ENCODE measurements at regions not wholly inside any gene's neighbourhood (a gene's known extent, or its start where the extent isn't known, plus 50 kb on each side); places are given as distances from the start of the nearest gene placed in this dataset.
"Not testable (repeated sequence)": the region's sequence is repeated elsewhere in the genome, so short reads cannot be mapped to it uniquely, and the experiment has no call there.

DNA sequence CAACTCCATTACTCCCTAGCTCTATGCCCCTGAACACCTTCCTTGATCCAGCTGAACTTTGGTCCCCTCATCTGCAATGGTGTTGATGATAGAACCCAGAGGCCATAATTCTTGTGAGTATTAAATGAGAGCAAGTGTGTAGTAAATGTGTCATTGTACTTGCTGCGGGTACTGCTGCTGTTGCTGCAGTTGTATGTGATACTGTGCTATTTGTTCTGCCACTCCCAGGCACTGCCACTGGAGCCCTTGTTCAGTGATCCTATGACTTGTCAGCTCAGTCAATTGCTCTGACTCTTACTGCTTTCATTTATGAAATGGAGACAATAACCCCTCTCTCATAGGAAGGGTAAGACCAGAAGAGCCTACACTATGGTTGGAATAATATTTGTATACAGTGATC, 136.9 kb upstream of the PLGLB2 start:
- not testable (repeated sequence) for DNase-seq (ENCODE audit: low read depth)

- DNase-seq (ENCODE audit: low read depth): not testable (repeated sequence)
These were observed 136.5 kb upstream of the PLGLB2 start for GRCh38 chr2:87611416-87611815.

DNA sequence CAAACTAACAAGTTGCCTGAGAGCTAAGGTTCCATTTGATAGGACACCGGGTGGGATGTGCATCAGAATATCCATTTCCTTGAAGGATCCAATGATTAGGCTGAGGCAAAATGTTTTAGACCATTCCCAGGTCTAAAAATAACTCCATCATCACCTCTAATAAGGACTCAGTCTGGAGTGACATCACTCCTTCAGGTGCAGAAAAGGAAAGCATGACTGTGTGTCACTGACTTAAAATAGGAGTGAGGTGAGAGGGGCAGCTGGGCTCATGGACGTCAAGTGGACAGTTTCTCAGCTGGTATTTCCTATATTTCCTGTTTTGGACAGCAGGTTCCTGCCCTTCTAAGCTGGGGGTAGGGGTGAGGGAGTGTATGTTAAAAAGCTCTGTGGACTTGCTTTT, 135.9 kb upstream of the PLGLB2 start:
- DNase-seq (ENCODE audit: low read depth): not testable (repeated sequence)

- DNase-seq (ENCODE audit: low read depth): not testable (repeated sequence)
These were observed 133.0 kb upstream of the PLGLB2 start for GRCh38 chr2:87614829-87615434.

DNA sequence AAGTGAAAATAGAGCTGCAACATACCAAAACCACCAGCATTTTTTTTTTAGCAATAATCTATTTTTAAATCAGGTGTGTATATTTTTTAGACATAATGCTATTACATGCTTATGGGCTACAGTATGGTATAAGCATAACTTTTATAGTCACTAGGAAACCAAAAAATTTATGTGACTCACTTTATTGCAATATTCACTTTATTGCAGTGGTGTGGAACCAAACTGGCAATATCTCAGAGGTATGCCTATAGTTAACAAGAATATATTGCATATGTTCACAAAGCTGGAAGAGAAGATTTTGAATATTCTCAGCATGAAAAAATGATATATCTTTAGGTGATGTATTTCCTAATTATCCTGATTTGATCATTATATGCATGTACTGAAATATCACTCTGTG, 128.8 kb upstream of the PLGLB2 start:
- DNase-seq (ENCODE audit: low read depth): not testable (repeated sequence)

DNA sequence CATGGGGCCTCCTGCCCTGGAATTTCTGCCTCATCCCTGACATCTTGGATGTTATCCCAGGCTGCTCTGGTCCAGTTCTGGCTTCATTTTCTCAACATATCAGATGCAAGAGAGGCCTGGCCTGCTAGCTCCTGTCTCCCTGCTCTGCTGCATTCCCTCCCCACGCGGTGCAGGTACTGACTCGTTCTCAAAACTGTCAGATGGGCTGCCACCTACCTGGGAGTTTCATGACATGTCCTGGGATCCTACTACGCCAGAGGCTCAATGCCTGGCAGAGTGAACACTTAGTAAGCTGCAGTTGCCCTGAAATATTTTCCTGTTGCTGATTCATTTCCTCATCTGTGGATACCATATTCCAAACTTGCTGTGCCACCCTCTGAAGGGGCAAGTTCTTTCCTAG, 126.7 kb upstream of the PLGLB2 start:
- not testable (repeated sequence) for DNase-seq (ENCODE audit: low read depth)

- not testable (repeated sequence) for DNase-seq (ENCODE audit: low read depth)
These were observed 125.2 kb upstream of the PLGLB2 start for GRCh38 chr2:87622720-87623119.

- DNase-seq (ENCODE audit: low read depth): not testable (repeated sequence)
These were observed 118.1 kb upstream of the PLGLB2 start for GRCh38 chr2:87629491-87630458.

GRCh38 chr2:87630892-87631291, 117.0 kb upstream of the PLGLB2 start:
- DNase-seq (ENCODE audit: low read depth): not testable (repeated sequence)

DNA sequence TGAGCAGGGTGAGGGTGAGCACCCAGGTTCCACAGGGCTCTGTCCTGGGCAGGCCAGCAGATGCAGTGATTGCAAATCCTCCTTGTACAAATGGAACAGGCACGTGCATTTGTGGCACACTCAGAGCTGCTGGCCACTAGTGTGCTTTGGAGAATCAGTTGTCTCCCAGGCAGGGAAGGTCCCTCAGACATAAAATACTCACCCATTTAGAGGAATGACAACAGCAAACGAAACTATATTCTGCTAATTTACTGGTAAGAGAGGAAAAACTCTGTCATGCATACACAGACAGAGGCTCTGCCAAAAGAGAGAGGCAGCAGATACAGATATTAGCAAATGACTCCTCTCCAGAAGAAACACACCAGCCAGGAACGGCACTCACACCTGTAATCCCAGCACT, 116.5 kb upstream of the PLGLB2 start:
- not testable (repeated sequence) for DNase-seq (ENCODE audit: low read depth)

DNA sequence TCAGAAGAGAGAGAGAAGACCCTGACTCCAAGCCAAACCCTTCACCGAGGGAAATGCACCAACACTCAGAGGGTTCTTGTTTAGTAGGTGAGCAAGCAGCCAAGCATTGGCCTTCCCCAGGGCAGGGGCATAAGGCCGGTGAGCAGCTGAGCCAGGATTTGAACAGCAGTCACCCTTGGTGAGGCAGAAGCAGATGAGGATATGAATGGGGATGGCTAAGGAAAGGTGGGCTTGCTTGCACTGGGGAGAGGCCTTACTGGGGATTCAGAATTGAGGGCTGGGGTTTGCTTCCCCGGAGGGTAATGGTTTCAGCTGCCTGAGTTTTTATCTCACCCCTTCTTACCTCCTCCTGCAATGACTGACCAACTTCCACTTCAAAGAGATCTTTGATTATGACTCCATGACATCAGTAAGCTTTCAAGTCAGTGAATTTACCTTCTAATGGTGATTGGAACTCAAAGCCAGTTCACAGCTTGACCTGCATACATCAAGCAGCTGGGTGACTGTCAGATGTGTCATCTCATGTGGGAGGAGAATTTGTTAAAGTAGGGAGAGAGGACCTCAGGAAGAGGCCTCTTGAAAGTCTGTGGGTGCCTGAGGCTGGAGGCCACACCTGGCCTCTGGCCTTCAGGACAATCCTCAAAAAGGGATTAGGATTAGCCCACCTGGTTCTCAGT, 114.5 kb upstream of the PLGLB2 start:
- not testable (repeated sequence) for DNase-seq (ENCODE audit: low read depth)

DNA sequence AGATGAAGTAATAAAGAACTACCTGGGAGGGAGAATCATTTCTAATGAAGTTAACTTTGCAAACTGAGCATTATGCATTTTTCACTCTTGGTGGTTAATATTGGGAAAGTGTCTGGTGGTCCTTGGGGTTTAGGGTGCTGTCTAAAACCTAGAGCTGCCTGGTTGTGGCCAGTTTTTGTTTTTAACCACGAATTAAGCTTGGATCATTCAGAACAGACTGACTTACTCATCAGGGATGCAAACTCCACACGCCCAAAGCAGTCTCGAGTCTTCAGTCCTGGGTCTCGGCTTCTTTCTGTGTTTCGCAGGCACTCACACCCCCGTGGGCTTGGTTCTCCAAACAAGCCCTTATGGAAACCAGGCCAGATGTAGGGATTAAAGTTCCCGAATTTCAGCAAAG, 113.8 kb upstream of the PLGLB2 start:
- not testable (repeated sequence) for DNase-seq (ENCODE audit: low read depth)

DNA sequence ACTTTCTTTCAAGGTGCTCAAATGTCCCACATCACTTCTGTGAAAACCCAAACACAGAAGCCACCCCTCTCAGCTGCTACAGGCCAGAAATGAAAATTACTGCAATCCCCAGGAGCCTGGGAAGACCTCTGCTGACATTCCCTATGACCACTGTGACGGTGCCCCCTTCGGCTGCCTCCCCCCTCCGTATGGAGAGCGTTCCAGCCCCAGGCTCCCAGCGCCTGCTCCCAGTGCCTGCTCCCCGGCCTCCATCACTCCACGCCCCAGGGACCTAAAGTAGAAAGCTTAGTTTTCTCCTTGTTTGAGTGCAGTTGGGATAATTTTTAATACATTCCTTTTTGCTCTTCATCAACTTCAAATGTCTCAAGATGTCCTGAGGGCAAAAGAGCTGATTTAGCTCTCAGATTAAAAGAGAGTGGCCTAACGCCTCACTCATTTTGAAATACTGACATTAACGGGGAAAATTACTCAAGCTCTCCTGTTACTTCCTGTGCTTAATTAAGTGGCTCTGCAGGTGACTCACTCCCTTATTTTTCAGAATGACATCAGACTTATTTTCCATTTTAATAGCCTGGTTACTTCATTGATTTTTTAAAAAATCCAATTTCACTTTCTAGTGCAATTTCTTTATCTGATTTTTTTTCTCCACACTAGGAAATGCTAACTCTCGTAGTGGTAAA, 112.8 kb upstream of the PLGLB2 start:
- not testable (repeated sequence) for DNase-seq (ENCODE audit: low read depth)

DNA sequence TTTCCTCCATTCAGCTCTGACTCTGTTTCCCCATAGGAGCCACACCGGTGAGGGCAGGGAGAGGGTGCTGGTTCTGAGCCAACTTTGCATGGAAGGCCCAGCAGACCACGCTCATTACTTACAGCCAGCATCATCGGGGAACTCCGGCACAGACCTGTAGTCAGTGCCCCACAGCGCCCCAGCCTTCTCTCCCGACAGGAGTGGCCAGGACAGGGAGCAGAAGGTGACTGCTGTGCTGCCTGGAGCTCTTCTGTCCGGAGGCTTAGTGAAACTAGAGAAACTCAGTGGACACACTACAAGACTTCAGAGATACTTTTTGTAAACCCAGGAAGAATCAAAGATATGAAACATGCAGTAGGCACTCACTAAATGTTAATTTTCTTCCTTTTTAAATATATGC, 111.6 kb upstream of the PLGLB2 start:
- DNase-seq (ENCODE audit: low read depth): not testable (repeated sequence)

GRCh38 chr2:87636735-87637134, 111.2 kb upstream of the PLGLB2 start:
- not testable (repeated sequence) for DNase-seq (ENCODE audit: low read depth)

GRCh38 chr2:87637249-87637990, 110.5 kb upstream of the PLGLB2 start:
- DNase-seq (ENCODE audit: low read depth): not testable (repeated sequence)

DNA sequence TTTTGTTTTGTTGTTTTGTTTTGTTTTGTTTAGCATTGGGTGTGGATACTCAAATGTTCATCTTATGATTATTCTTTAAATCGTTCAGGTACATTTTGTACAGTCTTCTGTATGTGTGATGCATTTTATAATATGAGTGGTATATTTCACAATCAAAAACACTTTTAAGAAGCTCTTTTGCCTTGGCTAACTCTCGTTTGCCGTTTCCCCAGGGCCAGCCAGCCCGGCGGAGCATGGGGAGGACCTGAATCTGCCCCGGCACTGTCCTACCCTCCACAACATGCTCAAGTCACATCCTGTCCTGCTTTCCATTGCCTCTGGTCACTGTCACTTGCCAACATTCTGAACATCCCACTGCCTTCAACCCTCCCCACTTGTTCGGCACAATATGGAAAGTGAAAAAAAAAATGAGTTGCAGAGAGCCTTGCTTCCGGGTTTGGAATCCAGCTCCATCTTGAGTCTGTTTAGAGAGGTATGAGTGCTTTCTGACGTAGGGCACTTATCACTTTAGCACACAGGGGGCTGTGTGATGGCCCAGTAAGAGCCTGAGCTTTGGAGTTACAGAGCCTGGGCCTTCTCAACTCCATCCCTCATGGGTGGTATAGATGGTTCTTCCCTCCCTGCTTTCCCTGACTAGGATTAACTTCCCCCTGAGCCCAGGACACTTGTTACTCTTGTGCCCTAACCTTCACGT, 109.6 kb upstream of the PLGLB2 start:
- DNase-seq (ENCODE audit: low read depth): not testable (repeated sequence)

DNA sequence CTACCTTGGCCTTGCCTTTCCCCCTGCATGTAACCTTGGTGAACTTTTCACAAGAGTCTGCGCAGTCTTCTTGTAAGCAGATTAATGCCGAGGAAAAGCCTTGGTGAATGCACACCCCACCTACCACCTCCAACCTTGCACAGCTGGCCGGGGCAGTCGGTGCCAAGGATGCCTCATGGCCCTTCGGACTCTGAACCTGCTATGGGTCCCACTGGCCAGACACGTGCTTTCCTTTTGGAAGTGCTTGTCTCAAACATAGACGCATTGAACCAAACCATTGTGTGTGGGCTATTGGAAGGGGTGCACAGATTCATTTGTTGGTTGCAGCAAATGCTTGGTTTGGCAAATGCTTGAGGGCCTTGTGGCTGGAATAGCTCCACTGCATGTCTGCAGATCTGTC, 109.0 kb upstream of the PLGLB2 start:
- not testable (repeated sequence) for DNase-seq (ENCODE audit: low read depth)

DNA sequence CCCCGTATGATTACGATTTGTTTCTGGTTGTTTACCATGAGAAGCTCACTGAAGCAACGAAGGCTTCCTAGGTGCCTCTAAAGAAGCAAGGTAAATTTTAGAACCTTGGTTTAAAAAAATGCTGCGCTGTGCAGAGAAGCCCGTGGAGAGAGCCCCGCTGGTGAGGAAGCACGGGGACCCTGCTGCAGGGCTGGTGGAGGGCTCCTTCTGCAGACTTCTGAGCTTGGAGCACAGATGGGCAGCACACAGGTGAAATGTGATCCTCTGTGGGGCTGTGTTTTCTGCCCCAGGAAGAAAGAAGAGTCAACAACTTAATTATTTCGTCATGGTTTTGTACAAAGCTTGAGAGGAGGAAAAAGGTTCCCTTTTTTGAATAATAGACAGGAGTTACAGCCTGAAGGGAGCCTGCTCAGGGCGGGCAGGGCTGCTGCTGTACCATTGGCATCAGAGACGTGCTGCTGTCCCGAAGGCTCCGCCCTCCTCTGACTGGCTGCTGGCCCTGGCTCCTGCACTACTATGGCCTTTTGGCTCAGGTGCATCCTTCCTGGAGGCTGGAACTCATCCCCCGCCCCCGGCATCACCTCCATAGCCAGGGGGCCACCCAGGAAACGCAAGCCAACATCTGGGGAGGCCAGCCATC, 108.0 kb upstream of the PLGLB2 start:
- DNase-seq (ENCODE audit: low read depth): not testable (repeated sequence)

- not testable (repeated sequence) for DNase-seq (ENCODE audit: low read depth)
These were observed 106.8 kb upstream of the PLGLB2 start for GRCh38 chr2:87640961-87641563.
